ENCODE measurements at regions not wholly inside any gene's neighbourhood (a gene's known extent, or its start where the extent isn't known, plus 50 kb on each side); places are given as distances from the start of the nearest gene placed in this dataset.

DNA sequence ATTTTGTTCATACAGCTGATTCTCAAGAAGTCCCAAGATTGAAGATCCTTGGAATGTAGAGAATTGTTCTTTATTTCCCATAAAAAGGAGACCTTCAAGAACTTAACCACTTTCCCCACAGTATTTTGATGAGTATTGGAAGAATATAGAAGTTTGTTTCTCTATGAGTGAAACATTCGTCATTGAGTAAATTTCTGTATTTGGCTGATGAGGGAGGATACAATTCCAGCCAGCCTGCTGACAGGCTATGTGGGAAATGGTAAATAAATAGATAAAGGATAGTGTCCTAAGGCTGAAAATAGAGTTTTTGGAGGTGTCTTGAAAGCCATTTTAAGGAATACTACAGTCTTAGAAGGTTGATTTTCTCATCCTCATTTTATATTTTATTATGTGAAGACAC, 1076.1 kb downstream of the ROBO2 start:
- Histone ChIP-seq H3K9ac (ENCODE audit: extremely low read depth, insufficient read length, low read length) (no peak overlapping the region), H3K9me3 (ENCODE audit: control insufficient read depth, low read depth, low read length) (no peaks in the 10 kb centered on the region), H3K18ac (ENCODE audit: insufficient read length, low read depth, low read length) (no peak overlapping the region), H2BK15ac (ENCODE audit: low read depth, low read length) (no peak overlapping the region), H2AFZ (ENCODE audit: low read length) (no peak overlapping the region), H3K4ac (ENCODE audit: low read depth, low read length) (no peak overlapping the region), H3K4me2 (ENCODE audit: insufficient read depth, insufficient read length, low read length) (no peak overlapping the region), H3K23me2 (ENCODE audit: insufficient read length, low read depth, low read length, poor library complexity, severe bottlenecking) (no peaks in the 10 kb centered on the region), H2BK12ac (ENCODE audit: insufficient read length, low read depth, low read length) (no peak overlapping the region), H3K23ac (ENCODE audit: insufficient read length, low read depth, low read length) (no peak overlapping the region), H3K4me1 (ENCODE audit: insufficient read depth, low read length) (no peaks in the 10 kb centered on the region; the same call in 1 of the 2 replicates), H4K5ac (ENCODE audit: insufficient read length, low read depth, low read length) (no peak overlapping the region), H2BK20ac (ENCODE audit: low read depth, low read length, poor library complexity, severe bottlenecking) (no peak overlapping the region), H4K8ac (replicated peaks; ENCODE audit: insufficient read length, low read depth, low read length) (no peak overlapping the region), H2BK120ac (ENCODE audit: low read depth, low read length, poor library complexity, severe bottlenecking) (no peak overlapping the region), H4K91ac (ENCODE audit: insufficient read length, low read depth, low read length) (no peak overlapping the region), H3T11ph (ENCODE audit: low read length) (no peak overlapping the region), H3K79me1 (ENCODE audit: insufficient read depth, low read depth, low read length, poor library complexity, severe bottlenecking) (no peaks in the 10 kb centered on the region), H3K27me3 (ENCODE audit: insufficient read depth, low read length) (no peaks in the 10 kb centered on the region), H3K56ac (ENCODE audit: insufficient read length, low read depth, low read length) (no peak overlapping the region), H3K79me2 (ENCODE audit: insufficient read depth, low read length) (no peaks in the 10 kb centered on the region; the same call in 1 of the 2 replicates), H4K20me1 (ENCODE audit: control insufficient read depth, insufficient read depth, insufficient read length) (no peaks in the 10 kb centered on the region), H3K14ac (ENCODE audit: insufficient read depth, low read length) (no peak overlapping the region), H3K27ac (ENCODE audit: insufficient read length, low read depth, low read length) (no peak overlapping the region), H2BK5ac (ENCODE audit: insufficient read length, low read length) (no peak overlapping the region), H2AK5ac (ENCODE audit: insufficient read length, low read length) (no peak overlapping the region)
- H3K27me3 Mint-ChIP-seq (ENCODE audit: low read depth), result no peaks in the 10 kb centered on the region
- no peak overlapping the region for H3K4me3 Mint-ChIP-seq
- H3K9me3 Mint-ChIP-seq, result no peaks in the 10 kb centered on the region
- H3K27ac Mint-ChIP-seq, result 0 out of 7 replicates have a peak overlapping the region, but pooled peaks of 1 of the 3 experiments have one; percentile 66
- WGBS (ENCODE audit: extremely low coverage, insufficient read length, low lambda C conversion rate), result no CpG with 5 or more reads among the region's 1 CpG
- no peaks in the 10 kb centered on the region; a peak in 2 of 7 replicates for H3K36me3 Mint-ChIP-seq (ENCODE audit: insufficient read depth in 1 of 3, low read depth in 3 of 3)
- DNase-seq, result no peak
- H3K4me1 Mint-ChIP-seq, result peaks cover 26 to 28% of the 10 kb centered on the region in 2 experiments
- TF ChIP-seq, protein P1, sequence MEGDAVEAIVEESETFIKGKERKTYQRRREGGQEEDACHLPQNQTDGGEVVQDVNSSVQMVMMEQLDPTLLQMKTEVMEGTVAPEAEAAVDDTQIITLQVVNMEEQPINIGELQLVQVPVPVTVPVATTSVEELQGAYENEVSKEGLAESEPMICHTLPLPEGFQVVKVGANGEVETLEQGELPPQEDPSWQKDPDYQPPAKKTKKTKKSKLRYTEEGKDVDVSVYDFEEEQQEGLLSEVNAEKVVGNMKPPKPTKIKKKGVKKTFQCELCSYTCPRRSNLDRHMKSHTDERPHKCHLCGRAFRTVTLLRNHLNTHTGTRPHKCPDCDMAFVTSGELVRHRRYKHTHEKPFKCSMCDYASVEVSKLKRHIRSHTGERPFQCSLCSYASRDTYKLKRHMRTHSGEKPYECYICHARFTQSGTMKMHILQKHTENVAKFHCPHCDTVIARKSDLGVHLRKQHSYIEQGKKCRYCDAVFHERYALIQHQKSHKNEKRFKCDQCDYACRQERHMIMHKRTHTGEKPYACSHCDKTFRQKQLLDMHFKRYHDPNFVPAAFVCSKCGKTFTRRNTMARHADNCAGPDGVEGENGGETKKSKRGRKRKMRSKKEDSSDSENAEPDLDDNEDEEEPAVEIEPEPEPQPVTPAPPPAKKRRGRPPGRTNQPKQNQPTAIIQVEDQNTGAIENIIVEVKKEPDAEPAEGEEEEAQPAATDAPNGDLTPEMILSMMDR (conservative IDR thresholded peaks at IDR 0.05), result no peak
